ENCODE measurements at regions not wholly inside any gene's neighbourhood (a gene's known extent, or its start where the extent isn't known, plus 50 kb on each side); places are given as distances from the start of the nearest gene placed in this dataset.

GRCh38 chr7:96638669-96639068, 71.0 kb downstream of the SEM1 start:
- no peak for DNase-seq (ENCODE audit: low read depth)

GRCh38 chr7:96637522-96637921, 72.1 kb downstream of the SEM1 start:
- no peak for DNase-seq (ENCODE audit: low read depth)

- DNase-seq (ENCODE audit: low read depth) = no peak
These were observed 72.7 kb downstream of the SEM1 start for GRCh38 chr7:96636979-96637378.

DNA sequence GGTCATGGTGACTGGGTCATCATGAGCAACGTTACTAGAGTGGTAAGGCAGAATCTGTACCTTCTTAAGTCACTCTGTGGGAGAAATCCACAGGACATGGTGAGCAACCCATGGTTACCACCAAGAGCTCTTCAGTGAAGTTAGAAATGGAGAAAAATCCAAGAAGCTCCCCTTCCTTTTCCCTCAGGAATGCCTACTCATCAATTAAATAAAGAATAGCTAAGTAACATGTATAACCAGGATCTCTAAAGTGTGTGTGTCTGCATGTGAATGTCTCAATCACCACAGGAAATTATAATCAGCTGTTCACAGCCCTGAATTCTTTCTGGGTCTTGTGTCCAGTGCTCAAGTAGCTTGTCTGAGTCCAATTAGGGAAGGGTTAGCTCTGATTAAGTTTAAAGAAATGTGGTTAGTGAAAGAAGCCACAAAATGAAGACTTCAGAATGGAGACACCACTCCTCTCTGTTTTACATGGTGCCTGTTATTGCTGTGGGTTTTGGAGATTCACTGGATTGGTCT, 73.2 kb downstream of the SEM1 start:
- DNase-seq (ENCODE audit: low read depth) = no peak

DNA sequence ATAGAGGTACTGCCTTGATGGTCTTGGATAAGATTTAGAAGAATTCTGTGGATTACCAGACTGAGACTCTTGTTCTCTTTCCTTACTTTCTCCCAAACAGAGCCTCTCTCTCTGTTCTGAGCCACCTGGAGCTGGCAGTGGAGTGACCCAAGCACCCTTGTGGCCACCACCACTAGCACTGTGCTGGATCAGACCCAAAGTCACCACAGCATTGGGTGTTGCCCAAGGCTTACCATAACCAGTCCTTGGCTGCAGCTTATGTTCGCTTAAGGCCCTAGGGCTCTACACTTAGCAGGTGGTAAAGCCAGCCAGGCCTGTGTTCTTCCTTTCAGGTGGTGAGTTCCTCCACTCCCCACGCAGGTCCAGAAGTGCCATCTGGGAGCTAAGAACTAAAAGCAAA, 79.8 kb downstream of the SEM1 start:
- no peak for DNase-seq (ENCODE audit: low read depth)

- no peak for DNase-seq (ENCODE audit: low read depth)
These were observed 84.7 kb downstream of the SEM1 start for GRCh38 chr7:96624954-96625353.

- DNase-seq (ENCODE audit: low read depth) = no peak
These were observed 87.7 kb downstream of the SEM1 start for GRCh38 chr7:96621932-96622331.

- no peak for DNase-seq (ENCODE audit: low read depth)
These were observed 95.3 kb downstream of the SEM1 start for GRCh38 chr7:96614154-96614867.

DNA sequence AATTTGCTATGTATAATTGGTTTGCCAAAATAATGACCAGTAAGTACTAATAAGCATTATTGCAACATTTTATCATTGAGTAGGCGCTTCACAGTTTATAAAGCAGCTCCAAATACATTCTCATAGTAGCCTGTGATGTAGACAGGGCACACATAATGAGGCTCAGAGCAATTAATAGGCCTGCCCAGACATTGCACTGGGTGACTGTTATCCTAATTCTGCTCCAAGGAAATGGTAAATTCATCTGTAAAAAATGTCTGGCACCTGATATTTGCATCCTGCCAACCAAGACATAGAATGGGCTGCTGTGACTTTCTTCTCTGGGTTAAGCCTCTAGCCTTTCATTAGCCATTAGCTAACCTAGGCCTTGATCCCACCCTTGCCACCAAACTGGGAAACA, 97.6 kb downstream of the SEM1 start:
- no peak for DNase-seq (ENCODE audit: low read depth)

DNA sequence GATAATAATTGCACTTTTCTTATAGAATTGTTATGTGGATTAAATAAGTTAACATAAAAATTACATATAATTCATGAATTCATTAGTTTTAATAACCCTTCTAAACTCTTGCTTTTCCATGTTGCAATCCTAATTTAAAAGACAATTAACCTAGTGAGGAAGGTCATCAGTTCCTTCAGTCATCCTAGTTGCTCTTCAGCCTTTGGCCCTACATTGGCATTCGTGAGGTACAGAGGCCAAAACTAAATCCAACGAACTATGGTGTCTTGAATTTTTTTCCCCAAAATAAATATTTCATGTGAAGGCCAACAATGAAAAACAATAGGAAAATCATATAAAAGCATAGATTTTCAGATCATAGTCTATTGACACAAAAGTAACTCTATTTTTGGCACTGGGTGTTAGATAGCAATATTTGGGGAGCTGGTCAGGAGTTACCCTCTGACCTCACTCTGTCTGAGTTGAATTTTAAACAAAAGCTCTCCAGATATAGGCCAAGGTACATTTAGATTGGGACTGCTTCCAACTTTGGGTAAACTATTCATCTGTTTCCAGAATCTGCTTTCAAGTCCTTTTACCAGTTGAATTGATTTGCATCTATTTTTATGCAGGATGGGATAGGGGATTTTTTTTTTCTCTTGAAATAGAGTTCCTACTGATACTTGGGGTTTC, 104.5 kb downstream of the SEM1 start:
- DNase-seq (ENCODE audit: low read depth) = no peak

- DNase-seq (ENCODE audit: low read depth) = no peak
These were observed 110.2 kb downstream of the SEM1 start for GRCh38 chr7:96599288-96599936.

DNA sequence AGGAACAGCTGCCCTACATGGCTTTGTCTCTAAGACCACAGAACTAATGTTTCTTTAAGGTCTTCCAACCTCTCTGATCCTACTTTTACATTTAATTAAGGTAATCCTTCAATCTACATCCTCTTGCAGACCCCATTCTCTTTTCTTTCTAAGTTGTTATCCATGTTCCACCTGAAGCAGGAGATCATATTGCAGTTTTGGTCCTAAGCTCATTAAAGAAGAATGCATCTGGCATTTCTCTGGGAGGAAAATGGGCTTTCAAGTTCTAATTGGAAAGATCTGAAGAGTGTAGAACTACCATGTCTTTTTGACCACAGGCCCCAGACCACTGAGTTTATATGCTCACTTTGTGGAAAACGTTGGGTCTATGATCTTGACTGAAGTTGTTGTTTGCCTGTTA, 111.2 kb downstream of the SEM1 start:
- no peak for DNase-seq (ENCODE audit: low read depth)

- no peak for DNase-seq (ENCODE audit: low read depth)
These were observed 113.4 kb downstream of the SEM1 start for GRCh38 chr7:96596120-96596826.

GRCh38 chr7:96591900-96592676, 117.6 kb downstream of the SEM1 start:
- DNase-seq (ENCODE audit: low read depth) = no peak

- no peak for DNase-seq (ENCODE audit: low read depth)
These were observed 118.3 kb downstream of the SEM1 start for GRCh38 chr7:96591159-96591899.

GRCh38 chr7:96589038-96589437, 120.6 kb downstream of the SEM1 start:
- DNase-seq (ENCODE audit: low read depth) = no peak

GRCh38 chr7:96579119-96579518, 130.5 kb downstream of the SEM1 start:
- no peak for DNase-seq (ENCODE audit: low read depth)

GRCh38 chr7:96578606-96579005, 131.0 kb downstream of the SEM1 start:
- no peak for DNase-seq (ENCODE audit: low read depth)

DNA sequence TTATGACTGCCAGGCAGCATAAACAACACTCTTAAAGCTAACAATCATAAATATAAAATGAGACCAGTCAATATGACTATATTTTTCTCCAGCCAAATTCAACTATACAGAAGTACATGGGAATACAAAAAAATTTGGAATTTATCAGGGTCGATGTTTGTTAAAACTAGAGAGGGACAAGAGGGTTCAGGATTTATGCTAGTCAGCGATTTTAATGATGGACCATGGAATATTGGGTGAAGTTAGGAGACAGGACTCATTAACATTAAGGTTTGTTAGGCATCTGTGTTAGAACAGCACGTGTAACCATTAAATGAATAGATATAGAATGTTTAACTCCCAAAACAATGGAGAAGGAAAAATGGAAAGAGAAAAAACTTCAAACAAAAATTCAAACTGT, 146.2 kb downstream of the SEM1 start:
- DNase-seq (ENCODE audit: low read depth) = no peak

GRCh38 chr7:96562966-96563365, 146.7 kb downstream of the SEM1 start:
- DNase-seq (ENCODE audit: low read depth) = no peak

- DNase-seq (ENCODE audit: low read depth) = no peak
These were observed 147.2 kb downstream of the SEM1 start for GRCh38 chr7:96562458-96562857.
